HG02623 (cell line): ENCODE measurements at regions not wholly inside any gene's neighbourhood (a gene's known extent, or its start where the extent isn't known, plus 50 kb on each side); places are given as distances from the start of the nearest gene placed in this dataset.

Experiments used
- ATAC-seq: cut with Tn5 transposase; IDR thresholded peaks from one replicate; pipeline ENCODE4 v1.9.1; 2021; ENCODE audit warnings: moderate library complexity; ENCODE audit not compliant: unreplicated experiment

DNA sequence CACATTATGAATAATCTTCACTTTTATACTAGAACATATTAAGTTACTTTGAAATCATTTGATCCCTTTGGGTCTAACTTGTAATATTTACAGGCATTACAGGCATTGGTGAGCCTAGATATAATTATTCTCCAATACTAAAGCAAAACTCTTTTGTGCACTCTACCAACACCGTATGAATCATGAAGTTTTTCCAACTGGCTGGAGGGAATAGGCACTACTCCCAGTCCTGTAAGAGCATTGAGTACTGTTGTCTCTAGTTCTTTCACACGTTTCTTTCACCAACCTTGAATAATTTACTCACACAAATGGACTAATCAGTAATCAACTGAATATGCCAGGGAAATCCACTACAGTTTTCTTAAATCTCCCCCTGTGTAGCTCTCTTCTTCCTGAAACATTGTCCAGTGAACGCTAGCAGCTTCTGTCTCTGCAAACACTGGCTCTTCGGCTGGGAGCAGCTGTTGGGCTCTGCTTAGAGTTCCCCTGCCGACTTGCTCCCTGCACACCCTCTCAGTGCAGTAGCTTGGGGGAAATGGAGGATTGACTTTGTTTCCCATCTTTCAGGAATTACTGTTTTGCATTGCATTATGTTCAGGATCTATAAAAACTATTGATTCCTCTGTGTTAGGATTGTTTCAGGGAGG is 476.7 kb downstream of the RFC3 start:
- no peak for ATAC-seq

GRCh38 chr13:34300559-34300958 is 482.6 kb downstream of the RFC3 start:
- ATAC-seq, result no peak

GRCh38 chr13:34302596-34302995 is 484.6 kb downstream of the RFC3 start:
- ATAC-seq, result no peak

DNA sequence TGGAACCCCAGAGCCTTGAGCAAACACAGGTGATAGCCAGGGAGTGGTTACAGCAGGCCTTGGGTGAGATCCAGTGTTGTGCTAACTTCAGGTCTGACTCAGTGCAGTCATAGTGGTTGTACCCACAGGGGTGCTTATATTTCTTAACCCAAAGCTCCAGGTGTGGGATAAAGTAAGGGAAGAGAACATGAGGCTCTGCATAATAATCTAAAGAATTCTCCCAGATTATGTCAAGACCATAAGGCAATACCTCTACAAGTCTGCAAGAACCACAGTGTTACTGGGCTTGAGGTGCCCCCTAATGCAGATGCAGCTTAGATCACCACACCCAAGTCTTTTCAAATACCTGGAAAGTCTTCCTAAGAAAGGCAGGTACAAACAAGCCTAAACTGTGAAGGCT is 485.4 kb downstream of the RFC3 start:
- no peak for ATAC-seq

GRCh38 chr13:34307607-34308006 is 489.7 kb downstream of the RFC3 start:
- no peak for ATAC-seq

DNA sequence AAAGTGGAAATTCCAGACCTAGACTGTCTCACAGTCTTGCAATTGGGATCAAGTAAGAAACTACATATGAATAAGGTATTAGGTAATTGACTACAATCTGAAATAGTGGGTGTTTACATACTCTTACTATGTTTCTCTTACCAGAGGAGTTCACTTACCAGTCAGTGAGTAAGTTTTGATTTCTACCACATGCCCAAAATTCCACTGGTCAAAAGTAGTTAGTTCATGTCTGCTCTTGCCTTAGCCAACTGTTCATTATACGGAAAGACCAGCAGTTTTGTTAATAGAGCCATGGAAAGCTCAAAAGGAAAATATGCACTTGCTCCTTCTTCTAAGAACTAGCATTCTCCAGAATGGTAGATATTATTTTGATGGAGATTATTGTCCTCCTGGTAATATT is 490.8 kb downstream of the RFC3 start:
- no peak for ATAC-seq

GRCh38 chr13:34310539-34310938 is 492.6 kb downstream of the RFC3 start:
- no peak for ATAC-seq

DNA sequence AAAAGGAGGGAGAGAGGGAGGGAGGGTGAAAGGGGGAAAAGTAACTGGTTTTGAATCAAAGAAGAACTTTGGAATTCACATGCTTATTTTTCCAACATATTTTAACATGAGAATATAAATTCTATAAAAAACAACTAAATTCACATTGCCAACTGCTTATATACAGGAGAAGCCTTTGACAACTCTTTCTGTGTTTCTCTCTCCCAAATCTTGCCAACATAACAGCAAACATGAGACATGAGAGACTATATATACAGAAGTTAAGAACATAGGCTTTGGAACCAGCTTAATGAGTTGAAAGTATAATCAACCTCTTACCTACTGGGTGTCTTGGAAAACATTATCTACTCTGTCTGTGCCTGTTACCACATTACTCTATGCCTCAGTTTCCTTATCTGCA is 493.3 kb downstream of the RFC3 start:
- ATAC-seq, result no peak

DNA sequence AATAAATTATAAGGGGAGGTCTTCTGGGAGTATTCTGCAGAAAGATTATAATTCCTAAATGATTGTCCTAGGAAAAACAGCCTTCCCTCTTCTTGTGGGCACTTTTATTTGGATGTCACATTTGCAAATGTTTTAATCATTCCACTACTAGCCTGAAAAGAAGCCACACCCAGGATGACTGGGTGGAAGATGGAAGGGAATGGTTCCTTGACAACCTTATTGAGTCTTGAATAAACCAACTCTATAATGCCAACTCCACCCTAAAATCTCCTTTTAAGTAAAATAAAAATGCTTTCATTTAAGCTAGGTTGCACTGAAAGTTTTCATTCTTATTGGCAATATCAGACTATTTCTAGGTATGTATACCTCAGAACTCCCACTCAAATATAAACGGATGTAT is 494.6 kb downstream of the RFC3 start:
- no peak for ATAC-seq

GRCh38 chr13:34320084-34320483 is 502.1 kb downstream of the RFC3 start:
- no peak for ATAC-seq

DNA sequence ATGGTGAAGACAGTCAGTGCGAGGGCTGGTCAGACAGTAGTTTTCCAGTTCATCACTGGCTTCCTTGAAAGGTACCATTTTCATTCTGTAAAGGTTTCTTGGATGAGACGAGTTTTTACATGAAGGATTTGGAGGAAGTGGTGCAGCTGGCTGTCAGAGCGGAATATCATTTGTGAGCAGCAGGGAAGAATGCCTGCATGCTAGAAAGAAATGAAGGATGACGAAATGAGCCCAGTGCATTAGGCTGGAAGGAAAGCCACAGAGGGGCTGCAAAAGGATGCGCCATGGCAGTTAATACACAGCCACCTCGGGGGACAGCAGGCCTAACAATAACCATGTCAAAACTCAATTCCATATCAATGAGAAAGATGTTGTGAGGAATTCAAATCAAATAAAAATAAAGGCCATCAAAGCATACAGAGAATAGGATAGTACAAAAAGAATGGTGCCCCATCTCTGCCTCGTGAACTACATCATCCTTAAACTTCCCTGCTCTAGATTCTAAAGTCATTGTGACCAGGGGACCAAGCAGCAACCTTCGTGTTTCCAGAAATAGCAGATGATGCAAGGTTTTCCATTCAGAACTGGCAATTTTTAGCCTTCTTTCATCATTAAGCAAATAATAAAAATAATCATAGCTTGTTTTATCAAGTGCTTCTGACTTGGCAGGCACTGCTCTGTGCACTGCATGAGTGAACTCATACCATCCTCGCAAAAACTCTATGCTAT is 504.2 kb downstream of the RFC3 start:
- no peak for ATAC-seq

DNA sequence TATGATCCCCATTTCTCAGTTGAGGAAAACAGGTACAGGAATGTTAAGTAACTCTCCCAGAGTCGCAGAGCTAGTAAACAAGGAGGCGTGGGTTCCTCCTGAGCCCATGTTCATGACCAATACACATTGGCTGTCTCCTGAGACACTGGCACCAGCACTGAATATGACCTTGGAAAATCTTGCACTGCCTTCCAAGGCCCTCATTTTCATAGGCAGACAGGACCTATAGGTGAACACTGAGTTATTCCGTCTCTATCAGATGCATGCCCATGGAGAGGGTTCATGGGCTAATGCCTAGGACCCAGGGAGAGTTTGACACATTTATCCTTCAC is 504.8 kb downstream of the RFC3 start:
- ATAC-seq, result no peak

- ATAC-seq, result no peak
Observed at GRCh38 chr13:34335014-34336007, 517.4 kb downstream of the RFC3 start.

- ATAC-seq, result no peak
Observed at GRCh38 chr13:34338102-34338501, 520.2 kb downstream of the RFC3 start.

- no peak for ATAC-seq
Observed at GRCh38 chr13:34340534-34340933, 522.6 kb downstream of the RFC3 start.

DNA sequence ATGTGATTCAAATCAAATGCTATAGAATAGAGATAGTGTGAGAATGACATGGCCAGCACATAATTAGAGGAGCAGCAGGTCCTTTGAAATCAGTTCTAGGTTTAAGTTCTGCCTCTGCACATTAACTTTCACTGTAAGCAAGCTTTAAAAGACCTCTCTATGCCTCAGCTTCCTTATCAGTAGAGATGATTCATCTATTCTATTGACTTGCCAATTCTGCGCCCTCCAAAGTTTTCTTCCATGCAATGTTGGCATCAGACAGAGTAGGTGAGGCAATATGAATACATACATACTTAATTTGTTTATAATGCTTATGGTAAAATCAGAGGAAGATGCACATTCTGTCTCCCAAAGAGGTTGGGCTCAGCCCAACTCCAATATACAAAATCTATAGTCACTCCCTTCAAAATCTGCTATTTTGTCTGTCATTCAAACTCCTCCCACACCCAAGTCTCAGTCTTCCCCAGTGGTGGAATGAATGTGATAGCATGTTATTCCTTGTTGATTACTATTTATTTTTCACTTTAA is 525.5 kb downstream of the RFC3 start:
- no peak for ATAC-seq

- ATAC-seq, result no peak
Observed at GRCh38 chr13:34344816-34345215, 526.9 kb downstream of the RFC3 start.

DNA sequence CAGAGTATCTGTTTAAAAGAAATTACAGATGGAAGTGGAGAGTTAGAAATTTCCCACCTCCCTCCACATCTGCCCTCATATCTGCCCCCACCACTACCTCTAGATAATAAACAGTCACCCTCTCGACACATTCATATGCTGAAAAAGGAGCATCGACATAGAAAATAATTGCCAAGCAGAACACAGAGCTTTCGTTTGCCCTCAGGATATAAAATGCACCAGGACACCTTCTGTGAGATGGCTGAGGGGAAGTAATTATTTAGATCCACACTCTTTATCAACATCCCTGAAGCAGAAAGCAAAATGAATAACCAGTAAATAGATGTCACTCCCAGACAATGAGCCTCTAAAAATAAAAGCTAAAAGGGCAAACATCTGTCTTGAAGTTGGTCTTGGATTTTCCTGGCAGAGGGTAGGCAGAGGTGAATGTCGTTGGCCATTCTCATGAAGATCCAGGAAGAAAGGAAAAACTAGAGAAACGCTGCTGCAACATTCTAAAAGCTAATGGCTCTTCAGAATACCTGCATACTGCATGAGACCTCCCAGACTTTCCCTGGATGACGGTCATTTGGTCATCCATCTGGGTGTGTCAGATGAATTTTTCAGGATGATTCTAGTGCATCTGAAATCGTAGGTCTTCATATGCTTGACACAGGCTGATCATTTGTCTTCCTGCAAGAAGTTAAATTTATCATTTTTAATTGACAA is 527.5 kb downstream of the RFC3 start:
- no peak for ATAC-seq

- ATAC-seq, result no peak
Observed at GRCh38 chr13:34346626-34347025, 528.7 kb downstream of the RFC3 start.

DNA sequence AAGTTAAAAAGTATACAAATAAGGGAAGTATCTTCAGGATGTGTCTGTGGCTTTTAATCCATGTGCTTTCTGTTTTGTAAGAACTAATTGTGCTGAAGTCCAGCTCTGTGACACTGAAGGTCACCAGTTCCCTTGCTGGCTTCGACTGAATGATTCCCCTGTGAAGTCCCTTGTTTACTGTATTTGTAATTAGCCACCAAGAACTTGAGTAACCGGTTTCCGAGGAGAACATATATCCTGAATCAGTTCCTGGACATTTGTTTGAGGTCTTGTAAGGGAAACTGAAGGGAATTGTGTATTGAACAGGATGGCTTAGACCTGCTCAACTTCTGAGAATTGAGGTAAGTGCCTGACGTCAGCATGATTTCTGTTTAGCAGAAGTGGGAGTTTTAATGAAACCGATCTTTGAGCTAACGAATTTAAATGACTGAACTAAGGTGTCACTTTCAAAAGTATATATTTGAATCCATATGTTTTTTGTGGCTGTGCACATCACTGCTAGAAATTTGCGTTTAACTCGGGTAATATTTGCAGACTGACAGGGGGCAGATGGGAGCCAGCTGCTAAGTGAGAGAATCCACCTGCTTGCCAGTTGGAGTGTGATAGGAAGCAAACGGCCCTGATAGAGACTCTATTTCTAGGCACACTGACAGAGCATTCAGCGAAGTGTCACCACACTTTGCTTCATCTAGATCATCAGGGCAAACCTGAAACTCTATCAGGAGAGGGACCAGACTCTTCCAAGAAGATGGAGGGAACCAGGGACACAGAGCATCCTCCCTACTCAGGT is 530.0 kb downstream of the RFC3 start:
- ATAC-seq, result no peak
